Body of pancreas (tissue), 4 donors: ENCODE measurements at regions not wholly inside any gene's neighbourhood (a gene's known extent, or its start where the extent isn't known, plus 50 kb on each side); places are given as distances from the start of the nearest gene placed in this dataset.

ENCODE experiments used
- POLR2A ChIP-seq, 3 donors: fragments of 450-650 bp; IDR thresholded peaks; one replicate each; pipeline ENCODE4 v1.6.1; 2016; ENCODE audit warnings: antibody characterized with exemption in 3 of 3, mild to moderate bottlenecking in 2 of 3
- TF ChIP-seq, protein P1 (sequence below), 7 experiments: fragments of 450-650 bp in 4 of 7; fragments of 200-600 bp in 3 of 7; sonication (generic) in 3 of 7; IDR thresholded peaks; one replicate each; pipeline ENCODE4 v1.5.1; 2016 to 2019; ENCODE audit warnings: antibody characterized with exemption in 7 of 7

DNA sequence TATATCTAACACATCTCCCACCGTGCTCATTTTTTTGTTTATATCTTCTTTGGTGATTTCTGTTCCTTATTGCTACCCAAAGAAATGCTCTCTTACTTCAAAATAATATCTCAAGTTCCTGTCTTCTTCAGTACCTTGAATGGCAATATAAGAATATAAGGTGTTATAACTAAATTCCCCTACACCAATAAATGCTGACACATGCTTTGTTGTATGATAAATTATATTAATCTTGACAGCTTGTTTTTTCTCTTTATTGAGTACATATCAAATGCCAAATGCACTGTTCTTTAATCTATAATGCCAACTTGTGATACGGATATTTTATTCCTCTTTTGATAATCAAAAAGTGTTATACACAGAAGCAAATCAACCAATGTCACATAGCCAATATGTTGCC, 540.3 kb downstream of the PYDC2 start:
- TF ChIP-seq, protein P1, sequence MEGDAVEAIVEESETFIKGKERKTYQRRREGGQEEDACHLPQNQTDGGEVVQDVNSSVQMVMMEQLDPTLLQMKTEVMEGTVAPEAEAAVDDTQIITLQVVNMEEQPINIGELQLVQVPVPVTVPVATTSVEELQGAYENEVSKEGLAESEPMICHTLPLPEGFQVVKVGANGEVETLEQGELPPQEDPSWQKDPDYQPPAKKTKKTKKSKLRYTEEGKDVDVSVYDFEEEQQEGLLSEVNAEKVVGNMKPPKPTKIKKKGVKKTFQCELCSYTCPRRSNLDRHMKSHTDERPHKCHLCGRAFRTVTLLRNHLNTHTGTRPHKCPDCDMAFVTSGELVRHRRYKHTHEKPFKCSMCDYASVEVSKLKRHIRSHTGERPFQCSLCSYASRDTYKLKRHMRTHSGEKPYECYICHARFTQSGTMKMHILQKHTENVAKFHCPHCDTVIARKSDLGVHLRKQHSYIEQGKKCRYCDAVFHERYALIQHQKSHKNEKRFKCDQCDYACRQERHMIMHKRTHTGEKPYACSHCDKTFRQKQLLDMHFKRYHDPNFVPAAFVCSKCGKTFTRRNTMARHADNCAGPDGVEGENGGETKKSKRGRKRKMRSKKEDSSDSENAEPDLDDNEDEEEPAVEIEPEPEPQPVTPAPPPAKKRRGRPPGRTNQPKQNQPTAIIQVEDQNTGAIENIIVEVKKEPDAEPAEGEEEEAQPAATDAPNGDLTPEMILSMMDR (IDR thresholded peaks at IDR 0.05): no peak
- TF ChIP-seq POLR2A (IDR thresholded peaks at IDR 0.05): no peak
